CD4-positive, alpha-beta T cell treated with Interleukin-12 subunit alpha and Interleukin-12 subunit beta, for 1 hour (primary cell): ENCODE measurements at regions not wholly inside any gene's neighbourhood (a gene's known extent, or its start where the extent isn't known, plus 50 kb on each side); places are given as distances from the start of the nearest gene placed in this dataset.

Experiments
- DNase-seq: peaks from one replicate; pipeline ENCODE4 v3.0.0-alpha.2; 2020

DNA sequence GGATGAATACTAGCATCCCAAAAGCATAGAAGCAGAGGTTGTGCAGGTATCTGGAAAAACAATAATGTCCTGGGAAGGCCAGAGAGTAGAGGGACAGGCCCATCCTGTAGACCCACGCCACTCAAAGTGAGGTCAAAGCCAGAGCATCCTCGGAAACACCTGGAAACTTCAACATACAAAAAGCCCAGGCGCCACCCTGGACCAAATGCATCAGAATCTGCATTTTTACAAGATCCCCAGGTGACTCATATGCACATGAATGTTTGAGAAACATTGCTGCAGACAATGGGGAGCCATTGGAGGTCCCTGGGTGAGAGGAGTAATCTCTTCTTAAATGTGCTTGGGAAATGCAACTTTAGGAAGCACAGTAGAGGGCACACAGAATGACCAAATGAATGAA lies 684.1 kb downstream of the DIAPH3 start:
- no peak for DNase-seq

DNA sequence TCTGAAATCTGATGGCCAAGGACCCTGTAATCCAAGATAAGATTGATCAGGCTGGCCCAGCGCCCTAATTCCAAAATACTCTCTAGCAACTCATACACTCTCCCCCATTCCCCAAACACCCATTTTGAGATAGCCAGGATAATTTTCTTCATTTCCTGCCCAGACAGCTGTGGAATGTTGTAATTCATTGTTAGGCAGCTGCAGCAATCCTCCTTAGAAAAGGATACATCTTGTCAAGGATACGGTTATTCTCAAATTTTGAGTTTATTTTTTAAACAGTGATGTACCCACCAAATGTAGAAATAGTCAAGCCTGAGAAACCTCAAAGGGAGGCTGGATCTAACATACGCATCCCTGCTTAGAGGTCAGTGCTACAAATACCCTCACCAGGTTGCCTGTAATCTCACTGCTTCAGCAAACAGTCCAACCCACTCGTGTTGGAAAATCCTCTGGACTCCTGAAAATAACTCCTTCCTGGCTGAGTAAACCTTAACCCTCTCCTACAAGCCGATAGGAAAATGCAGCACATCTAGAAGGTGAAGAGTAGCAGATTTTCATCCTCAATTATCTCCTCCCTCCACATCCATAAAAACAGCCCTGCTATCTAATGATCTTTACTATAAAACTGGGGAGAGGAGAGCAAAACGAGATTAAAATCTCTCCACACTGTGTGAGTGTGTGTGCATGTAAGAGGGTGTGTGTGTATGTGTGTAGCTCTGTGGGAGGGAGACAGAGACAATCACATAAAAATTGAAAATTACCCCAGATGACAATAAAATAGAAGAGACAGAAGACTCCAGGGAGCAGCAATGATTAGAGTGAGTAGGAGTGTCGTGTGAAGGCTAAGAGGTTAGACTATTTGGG lies 683.1 kb downstream of the DIAPH3 start:
- DNase-seq: no peak

DNA sequence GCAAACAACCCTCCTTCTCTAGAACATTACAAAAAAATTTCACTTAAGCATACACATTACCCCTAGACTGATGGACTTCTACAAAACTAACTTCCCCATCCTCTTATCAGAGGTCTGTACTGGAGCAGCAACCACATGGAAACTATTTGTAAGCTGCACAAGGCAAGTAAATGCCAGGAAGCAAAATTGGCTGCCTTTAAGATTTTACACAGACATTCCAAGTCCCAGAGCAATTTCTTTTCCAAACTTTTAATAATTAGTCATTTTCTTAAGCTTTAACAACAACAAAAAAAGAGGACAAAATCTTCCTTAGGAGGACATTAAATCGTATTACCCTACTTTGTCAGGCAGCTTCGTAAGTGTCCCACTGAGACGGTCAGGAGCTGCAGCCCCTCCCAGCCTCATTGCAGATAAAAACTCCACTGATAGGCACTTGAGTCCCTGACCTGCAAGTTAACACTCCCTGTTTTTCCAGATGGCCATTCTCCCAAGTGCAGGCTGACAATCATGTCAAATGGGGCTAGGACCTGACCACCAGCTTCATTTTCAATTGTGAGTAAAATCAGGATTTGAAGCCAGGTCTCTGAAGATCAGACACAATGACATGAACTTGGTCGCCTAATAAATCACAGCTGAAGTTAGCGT lies 680.1 kb downstream of the DIAPH3 start:
- no peak for DNase-seq

DNA sequence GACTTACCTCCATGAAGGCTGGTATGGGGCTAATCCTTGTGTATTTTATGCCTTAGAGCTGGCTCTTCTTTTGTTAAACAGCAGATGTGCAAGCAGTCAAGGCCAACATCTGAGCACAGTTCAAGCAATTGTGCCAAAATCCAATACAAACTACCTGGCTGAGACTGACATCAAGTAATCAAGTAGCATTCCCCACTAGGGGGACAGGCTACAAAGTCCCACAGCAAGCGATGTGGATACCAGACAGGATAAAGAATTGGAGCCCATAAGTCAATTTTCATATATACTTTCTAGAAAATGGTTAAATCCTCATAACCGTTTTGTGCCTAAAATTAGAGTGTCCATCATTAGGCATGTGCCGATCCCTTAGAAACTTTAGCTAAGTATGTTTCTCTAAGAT lies 675.8 kb downstream of the DIAPH3 start:
- DNase-seq: no peak

DNA sequence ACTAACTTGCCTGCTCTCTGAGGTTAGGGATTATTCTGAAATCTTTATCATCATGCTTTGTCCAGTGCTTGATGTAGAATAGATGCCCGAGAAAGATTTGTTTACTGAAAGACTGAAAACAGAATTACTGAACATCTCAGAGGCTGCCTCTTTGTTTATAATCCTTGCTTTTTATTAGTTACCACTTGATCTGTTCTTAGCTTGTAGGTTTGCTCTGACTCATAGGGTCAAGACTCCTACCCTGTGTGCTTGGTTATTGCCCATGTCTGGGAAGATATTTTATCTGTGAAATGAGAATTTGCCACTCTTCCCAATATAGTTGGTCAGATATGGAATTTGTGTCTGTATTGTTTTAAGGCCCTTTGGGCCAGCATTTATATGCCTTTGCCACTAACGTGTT lies 675.3 kb downstream of the DIAPH3 start:
- no peak for DNase-seq

DNA sequence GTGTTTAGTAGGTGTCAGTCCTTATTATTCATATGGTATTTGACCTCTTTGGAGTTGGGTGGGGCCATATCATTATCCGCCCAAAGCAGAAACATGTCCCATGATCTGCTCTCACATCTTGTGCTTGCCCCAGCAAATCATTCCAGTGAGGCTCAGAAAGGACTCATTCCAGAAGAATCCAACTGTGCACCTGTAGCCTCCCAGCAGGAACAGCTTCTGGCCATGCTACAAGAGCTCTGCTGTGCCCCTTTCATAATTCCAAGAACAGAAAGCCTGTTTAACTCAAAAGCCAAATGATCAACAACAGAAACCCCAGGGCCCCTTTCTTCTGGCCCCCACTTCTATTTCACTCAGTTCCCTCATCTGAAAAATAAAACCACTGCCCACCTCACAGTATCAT lies 673.1 kb downstream of the DIAPH3 start:
- no peak for DNase-seq

DNA sequence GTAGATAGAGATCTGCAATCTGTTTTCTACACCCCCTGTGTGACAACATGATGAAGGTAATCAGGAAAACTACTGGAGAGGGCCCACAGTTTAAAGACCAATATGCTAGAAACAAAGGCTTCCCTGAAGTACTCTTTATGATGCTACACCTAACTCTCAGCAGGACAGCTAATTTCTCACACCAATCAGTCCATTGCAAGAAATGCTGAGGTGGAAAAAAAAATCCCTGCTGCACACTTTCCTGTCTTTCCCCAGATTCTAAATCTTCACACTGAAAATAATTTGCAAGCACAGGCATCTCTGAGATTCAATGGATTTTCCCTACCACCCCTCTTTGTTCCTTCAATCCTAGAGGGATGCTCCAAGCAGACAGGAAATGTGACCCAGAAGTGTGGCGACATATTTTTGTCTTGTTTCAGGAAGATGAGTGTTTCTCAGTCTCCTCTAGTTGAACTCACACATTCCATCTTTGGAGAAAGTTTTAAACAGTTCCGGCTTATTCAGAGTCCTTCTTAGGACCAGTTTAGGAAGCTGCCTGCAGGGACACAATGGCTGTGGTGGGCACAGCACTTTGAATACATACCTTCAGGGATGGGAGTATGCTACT lies 671.6 kb downstream of the DIAPH3 start:
- DNase-seq: no peak

DNA sequence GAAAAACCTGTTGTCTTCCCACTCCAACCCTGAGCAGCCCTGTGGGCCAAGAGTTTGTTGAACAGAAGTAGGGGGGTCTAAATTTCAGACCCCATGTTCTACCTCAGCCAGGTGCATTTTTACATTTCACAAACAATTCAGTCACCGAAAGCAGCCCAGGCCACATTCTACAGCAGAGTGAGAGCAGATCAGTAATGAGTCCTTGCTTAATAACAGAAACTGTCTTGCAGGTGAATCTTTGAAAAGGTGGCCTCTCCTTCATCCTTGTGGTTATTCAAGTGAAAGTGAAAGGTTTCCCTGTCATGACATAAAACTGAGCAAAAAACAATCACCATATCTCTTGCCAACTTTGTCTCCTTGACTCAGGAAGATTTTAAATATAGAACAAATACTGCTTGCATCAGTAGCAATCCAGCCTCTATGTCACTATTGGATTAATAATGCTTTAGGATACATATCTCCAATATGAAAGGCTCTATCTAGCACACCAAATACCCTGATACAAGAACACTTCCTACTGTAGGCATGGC lies 670.2 kb downstream of the DIAPH3 start:
- DNase-seq: no peak

DNA sequence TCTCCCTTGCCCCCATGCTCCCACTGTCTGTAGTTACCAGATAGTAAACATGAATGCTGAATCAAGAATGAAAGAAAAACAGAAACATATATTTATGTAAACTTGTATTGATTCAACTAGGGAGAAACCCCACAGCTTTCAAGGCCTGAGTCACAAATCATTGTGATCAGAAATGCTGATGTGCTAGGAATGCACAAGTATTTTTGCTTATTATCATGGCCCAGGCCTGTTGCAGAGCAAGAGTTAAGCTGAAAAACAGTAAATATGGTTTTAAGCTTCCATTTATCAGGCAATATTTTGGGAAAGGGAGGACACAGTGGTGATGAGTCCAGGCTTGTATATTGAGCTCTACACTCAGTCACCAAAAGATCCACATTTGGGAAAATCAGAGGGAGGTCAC lies 669.6 kb downstream of the DIAPH3 start:
- no peak for DNase-seq

DNA sequence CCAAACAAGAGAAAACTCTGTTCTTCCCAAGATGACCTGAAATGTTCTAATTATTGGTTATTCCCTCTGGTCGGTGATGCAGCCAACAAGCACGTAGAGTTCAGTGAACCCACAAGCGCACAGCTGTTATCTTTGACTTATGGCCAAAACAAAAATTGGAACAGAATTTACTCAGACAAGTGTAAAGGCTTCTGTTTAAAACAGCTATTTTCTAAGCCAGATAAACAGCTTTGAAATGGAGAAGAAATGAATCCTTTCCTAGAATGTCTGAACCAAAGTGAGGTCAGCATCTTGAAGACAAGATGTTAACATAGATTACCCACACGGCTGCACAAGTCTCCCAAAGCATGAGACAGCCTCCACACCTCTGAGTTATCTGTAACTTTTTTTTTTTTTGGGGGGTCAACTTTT lies 669.2 kb downstream of the DIAPH3 start:
- no peak for DNase-seq

DNA sequence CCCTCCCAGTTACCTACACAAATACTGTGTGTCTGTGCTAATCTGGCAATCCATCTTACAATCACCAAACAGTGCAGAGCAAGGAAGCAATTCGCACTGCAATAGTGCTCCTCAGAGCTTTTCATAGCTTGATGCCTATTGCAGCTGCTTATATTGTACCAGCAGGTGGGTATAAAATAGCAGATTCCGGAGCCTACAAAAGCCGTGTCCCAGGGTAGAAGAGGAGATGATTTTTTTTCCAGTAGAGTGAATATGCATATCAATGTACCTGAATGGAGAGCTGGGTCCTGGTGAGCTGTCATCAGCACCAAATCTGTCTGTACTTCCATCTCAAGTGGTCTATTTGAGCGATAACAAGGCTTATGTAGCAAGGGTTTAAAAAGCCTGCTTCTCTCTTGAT lies 668.4 kb downstream of the DIAPH3 start:
- no peak for DNase-seq

DNA sequence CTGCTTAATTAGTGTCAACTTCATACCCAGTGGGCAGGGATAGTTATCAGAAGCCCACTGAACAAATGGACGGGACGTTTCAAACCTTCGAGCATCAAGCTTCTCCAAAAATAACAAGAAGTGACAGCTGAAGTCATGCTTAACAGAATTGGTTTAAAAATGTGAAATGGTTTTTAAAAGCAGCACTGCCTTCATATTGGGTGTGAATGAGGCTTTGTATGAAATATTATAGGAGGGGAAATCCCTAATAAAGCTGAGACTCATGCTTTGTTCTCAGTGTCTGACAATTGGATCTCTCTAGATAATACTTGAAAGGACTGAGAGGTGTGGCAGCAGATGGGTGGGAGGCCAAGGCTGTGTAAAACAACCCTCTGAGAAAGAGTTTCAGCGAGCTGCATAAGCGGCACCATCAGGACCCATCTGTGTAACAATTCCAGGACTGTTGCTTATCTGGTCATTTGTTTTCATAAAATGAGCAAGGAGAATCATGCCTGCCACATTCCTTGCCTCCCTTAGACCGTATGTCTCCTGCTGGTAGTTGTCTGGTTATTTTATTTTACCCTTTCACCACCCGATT lies 667.7 kb downstream of the DIAPH3 start:
- no peak for DNase-seq

DNA sequence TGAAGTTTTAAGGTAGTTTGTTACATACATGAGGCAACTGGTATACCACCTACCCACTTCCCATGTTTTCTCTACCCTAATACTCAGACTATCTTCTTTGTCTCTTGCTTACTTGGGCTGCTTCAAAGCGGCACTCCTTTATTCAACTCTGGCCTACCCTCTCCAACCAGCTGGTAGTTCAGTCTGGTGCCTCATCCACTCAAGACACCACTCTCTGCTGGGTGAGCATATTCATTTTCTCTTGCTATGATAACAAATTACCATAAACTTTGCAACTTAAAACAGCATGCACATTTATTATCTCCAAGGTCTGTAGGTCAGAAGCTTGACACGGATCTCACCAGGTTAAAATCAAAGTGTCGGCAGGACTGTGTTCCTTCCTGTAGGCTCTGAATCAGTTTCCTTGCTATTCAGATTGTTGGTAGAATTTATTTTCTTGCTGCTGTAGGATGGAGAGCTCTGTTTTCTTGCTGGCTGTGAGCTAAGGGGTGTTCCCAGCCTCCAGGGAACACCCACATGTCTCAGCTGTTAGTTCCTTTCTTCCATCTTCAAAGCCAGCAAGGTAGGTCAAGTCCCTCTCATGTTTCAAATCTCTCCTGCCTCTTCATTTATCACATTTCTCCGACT lies 666.0 kb downstream of the DIAPH3 start:
- DNase-seq: no peak

DNA sequence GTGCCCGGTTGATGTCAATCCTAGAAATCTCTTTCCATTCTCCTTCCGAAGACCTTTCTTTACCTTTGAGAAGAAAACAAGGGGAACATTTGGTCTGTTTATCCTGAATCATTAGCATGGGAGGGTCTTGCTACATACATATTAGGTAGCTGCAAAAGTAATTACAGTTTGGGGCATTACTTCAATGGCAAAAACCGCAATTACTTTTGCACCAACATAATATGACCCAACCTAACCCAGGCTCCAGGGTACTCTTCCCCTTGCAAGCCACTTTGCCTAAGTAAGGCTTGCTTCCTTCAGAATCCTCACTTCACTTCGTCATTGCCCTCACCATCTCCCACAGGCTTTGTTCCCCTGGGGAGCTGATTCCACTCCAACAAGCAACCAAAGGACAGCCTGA lies 662.7 kb downstream of the DIAPH3 start:
- no peak for DNase-seq

DNA sequence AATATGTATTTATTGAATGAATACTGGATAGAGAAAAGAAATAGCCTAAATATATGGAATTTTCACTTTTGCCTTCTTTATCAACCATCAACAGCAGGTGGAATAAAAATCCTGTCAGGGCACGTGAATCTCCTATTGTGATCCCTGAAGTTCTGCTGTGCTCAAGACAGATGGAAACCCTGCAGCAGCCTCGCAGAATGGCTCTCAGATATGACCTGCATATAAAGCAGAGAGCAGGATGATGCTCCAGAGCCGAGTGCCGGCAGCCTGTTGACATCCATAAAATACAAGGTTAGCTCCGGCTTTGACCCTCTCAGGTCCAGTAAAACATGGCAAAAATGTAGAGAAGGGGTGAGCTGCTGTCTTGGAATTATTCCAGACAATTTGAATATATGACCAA lies 659.3 kb downstream of the DIAPH3 start:
- no peak for DNase-seq

DNA sequence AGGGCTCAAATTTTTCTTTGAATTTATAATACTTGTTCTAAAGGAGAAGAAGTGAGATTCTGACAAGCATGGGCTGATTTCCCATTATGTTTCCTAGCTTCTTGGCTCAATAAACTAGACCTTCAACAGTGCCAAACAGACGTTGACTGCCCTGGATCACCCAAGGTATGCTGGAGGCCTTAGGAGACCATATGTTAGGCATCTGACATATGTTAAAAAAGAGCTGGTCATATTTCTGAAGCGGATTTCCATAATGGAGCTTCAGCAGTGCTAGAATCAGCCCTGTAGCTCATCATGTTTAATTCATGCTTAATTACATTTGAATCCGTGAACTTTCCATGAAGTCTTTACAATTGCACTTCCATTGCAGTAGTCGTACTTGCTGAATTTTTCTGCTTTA lies 653.3 kb downstream of the DIAPH3 start:
- DNase-seq: no peak

DNA sequence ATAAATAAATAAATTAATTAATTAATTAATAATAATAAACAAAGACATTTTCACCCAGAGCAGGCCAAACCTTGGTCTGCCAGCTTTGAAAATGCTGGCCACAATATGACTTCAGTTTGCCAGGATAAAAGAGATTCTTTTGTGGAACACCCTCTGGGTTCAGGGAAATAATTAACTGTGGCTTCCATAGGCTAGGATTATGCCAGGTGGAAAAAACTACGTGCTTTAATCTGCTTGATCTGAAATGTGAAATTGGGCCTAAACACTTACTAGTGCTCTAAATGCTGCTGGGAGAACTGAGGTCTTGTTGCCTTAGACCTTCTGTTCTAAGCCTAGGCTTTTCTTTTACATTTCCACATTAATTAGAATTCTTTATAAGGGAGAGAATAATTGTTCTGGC lies 650.0 kb downstream of the DIAPH3 start:
- no peak for DNase-seq

DNA sequence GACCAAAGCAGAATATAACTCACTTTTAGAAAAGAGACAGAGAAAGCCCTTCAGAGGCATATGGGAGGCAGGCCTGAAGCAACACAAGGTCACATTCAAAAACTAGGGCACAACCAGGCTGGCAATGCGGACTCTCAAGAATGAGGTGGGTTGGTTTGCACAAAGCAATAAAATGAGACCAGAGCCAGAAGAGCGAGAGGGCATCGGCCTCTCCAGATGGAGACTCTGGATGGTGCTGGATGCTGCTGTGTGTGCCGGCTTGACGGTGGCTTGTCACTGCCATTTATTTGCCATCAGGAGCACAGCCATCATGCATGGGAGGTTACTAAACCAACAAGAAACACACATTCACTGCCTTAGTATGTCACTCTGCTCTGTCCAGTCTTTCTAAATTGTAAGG lies 649.4 kb downstream of the DIAPH3 start:
- DNase-seq: no peak

DNA sequence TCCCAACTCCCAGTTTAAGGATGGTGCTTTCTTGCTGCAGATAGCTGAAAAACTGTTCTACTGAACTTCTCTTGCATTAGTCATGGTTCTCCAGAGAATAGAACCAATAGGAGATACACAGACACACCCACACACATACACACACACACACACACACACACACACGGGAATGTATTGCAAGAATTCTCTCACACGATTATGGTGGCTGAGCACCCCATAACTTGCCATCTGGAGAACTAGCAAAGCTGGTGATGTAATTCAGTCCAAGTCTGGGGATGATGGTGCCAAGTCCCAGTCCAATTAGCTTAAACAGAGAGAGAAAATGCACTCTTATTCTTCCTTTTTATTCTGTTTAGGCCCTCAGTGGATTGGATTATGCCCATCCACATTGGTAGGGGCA lies 643.9 kb downstream of the DIAPH3 start:
- no peak for DNase-seq

DNA sequence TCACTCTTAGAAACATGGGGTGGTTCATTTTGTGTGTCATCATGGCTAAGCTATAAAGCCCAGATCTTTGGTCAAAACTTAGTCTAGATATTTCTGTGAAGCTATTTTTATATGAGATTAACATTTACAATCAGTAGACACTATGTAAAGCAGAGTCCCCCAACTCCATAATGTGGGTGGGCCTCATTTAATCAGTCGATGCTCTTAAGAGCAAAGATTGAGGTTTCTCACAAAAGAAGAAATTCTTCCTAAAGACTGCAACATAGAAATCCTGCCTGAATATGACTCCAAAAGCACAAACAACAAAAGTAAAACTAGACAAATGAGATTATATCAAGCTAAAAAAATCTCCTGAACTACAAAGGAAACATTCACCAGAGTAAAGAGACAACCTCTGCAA lies 642.2 kb downstream of the DIAPH3 start:
- DNase-seq: no peak

DNA sequence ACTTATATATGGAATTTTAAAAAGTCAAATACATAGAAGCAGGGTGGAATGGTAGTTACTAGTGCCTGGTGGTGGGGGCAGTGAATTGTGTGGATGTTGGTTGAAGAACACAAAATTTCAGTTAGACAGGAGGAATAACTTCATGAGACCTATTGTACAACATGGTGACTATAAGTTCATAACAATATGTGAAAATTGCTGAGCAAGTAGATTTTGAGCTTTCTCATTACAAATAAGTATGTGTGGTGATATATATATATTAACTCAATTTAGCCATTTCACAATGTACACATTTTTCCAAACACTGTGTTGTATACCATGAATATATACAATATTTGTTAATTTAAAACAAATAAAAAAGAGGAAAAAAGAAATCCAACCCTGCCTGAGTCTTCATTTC lies 641.1 kb downstream of the DIAPH3 start:
- no peak for DNase-seq

DNA sequence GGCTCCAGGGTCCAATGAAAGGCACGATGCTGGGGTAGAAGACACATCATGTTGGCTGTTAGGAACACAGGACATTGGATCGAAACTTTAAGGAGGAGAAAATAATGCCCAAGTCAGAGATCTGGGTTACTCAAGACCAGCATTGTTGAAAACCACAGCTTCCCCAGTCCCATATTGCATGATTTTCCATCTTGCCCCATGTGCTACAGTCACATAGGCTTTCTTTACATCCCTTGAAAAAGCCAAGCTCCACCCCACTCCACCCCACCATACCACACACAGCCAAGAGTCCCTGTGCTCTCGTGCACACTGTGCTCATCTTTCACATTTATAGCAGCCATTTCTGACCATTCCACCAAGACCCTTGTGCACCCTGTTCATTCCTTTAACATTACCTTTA lies 636.2 kb downstream of the DIAPH3 start:
- DNase-seq: no peak

DNA sequence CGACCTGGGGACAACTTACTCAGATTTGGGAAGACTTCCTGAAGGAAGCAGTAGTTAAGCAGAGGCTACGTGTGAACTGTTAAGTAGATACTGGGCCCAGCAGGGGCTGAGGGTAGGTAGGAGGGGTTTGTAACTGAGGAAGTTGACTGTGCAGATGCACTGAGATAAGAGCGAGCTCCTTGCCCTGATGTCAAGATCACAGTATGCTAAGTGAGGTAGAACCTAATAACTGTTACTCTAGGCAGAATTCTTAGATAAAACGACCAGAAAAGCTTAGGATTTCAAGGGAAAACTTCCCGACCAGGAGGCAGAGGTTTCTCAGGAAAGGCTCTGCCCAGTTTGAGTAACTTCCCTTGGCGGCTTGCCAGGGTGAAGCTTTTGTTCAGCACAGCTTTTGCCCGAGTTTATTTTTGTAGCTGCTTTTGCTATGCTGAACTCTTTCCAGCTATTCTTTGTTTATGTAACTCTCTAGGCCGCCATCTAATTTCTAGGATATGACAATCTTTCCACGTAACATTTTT lies 632.1 kb downstream of the DIAPH3 start:
- DNase-seq: no peak
